ENCODE measurements at regions not wholly inside any gene's neighbourhood (a gene's known extent, or its start where the extent isn't known, plus 50 kb on each side); places are given as distances from the start of the nearest gene placed in this dataset.

DNA sequence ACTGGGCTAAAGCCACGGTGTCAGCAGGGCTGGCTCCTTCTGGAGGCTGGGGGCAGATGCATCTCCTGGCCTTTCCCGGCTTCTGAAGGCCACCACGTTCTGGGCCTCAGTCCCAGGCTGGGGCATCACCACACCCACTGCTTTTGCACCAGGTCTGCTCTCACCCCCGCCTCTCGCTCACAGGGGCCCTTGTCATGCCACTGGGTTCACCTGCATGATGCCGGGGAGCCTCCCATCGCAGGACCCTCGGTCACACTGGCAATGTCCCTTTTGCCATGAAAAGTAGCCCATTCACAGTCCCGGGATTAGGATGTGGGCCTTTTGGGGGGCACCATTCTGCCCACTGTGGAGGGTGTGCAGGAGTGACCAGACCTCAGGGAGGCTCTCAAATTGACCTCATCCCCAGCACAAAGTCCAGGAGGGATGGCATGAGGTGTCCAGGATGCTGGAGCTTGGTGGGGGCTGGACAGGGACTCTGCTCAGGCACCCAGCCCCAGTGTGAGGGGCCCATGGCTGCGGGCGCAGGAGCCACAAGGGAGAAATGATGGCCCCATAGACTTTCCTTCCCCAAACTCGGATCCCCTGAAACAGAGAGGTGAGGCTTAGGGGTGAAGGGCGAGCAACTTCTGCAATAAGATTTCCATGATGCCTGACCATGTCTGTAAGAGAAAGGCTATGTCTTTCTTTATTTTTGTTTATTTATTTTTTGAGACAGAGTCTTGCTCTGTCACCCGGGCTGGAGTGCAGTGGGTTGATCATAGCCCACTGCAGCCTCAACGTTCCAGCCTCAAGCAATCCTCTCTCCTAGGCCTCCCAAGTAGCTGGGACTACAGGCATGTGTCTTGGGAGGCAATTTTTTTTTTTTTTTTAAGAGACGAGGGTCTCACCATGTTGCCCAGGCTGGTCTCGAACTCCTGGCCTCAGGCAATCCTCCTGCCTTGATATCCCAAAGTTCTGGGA lies 189.1 kb downstream of the GOLGA6L6 start:
- BruUV-seq (replicated peaks) = no TSS peak
- Histone ChIP-seq H3K79me2 (ENCODE audit: low read depth) (no peaks in the 10 kb centered on the region), H3K4me1 (replicated peaks; ENCODE audit: insufficient read depth) (no peaks in the 10 kb centered on the region), H2AFZ (no peak overlapping the region), H3K27ac (no peak overlapping the region), H3K4me3 (no peak overlapping the region), H4K20me1 (ENCODE audit: insufficient read depth) (no peaks in the 10 kb centered on the region), H3F3A (ENCODE audit: insufficient read depth, low read depth) (no peaks in the 10 kb centered on the region), H3K9me2 (ENCODE audit: insufficient read depth) (no peaks in the 10 kb centered on the region), H3K4me2 (no peak overlapping the region), H3K36me3 (ENCODE audit: low read depth) (no peaks in the 10 kb centered on the region), H3K9me3 (ENCODE audit: insufficient read depth, low read depth) (no peaks in the 10 kb centered on the region), H3K27me3 (ENCODE audit: insufficient read depth, low read depth) (peaks cover 69% of the 10 kb centered on the region)
- intact Hi-C loops (cut with micrococcal nuclease; ENCODE audit: unreplicated experiment) = no loop called here
- ChIA-PET CTCF (no interaction called here), POLR2A (ENCODE audit: unreplicated experiment) (no interaction called here)
- TF ChIP-seq CTCF (conservative IDR thresholded peaks at IDR 0.05) (no peak), EZH2 (IDR thresholded peaks at IDR 0.05; ENCODE audit: low read depth) (no peak)
- peak in 1 of 2 experiments; percentile 26 for DNase-seq

DNA sequence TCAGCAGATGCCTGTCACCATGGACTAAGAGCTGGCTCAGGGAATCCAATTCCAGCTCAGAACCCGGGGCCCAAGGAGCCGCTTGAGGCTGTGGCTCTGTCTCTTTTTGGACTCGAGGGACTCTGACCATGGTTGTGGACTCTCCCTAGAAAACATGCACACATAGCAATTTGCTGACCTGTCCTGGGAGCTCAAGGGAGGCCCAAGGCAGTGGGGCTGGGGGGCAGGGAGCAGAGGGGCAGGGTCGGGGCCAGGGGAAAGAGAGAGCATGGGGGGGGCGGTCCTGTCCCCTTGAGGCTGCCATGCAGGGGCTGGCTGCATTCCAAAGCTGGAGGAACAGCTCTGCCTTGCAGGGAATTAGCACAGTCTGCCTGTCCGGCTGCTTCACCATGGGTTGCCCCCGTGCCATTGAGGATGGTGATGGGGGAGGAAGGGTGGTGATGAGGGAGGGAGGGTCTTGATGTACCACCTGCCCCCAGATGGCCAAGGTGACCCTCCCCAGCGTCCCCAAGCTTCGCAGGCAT lies 190.1 kb downstream of the GOLGA6L6 start:
- H4K20me1 ChIP-seq (ENCODE audit: insufficient read depth) = no peaks in the 10 kb centered on the region
- H3K4me1 ChIP-seq (replicated peaks; ENCODE audit: insufficient read depth) = no peaks in the 10 kb centered on the region
- H2AFZ ChIP-seq = no peak overlapping the region
- no peak overlapping the region for H3K4me2 ChIP-seq
- no peaks in the 10 kb centered on the region for H3F3A ChIP-seq (ENCODE audit: insufficient read depth, low read depth)
- no peak overlapping the region for H3K27ac ChIP-seq
- ChIA-PET POLR2A (ENCODE audit: unreplicated experiment) (no interaction called here), CTCF (no interaction called here)
- H3K4me3 ChIP-seq = no peak overlapping the region
- H3K9me2 ChIP-seq (ENCODE audit: insufficient read depth) = no peaks in the 10 kb centered on the region
- peak in 1 of 2 experiments; percentile 36 for DNase-seq
- no peaks in the 10 kb centered on the region for H3K36me3 ChIP-seq (ENCODE audit: low read depth)
- H3K27me3 ChIP-seq (ENCODE audit: insufficient read depth, low read depth) = peaks cover 70% of the 10 kb centered on the region
- no peaks in the 10 kb centered on the region for H3K79me2 ChIP-seq (ENCODE audit: low read depth)
- TF ChIP-seq EZH2 (IDR thresholded peaks at IDR 0.05; ENCODE audit: low read depth) (no peak), CTCF (conservative IDR thresholded peaks at IDR 0.05) (no peak)
- no TSS peak for BruUV-seq (replicated peaks)
- H3K9me3 ChIP-seq (ENCODE audit: insufficient read depth, low read depth) = no peaks in the 10 kb centered on the region
- intact Hi-C loops (cut with micrococcal nuclease; ENCODE audit: unreplicated experiment) = no loop called here

- no peak overlapping the region for H3K4me3 ChIP-seq
- H3K4me1 ChIP-seq (replicated peaks; ENCODE audit: insufficient read depth) = no peaks in the 10 kb centered on the region
- no peak for DNase-seq
- no peaks in the 10 kb centered on the region for H3K9me2 ChIP-seq (ENCODE audit: insufficient read depth)
- no TSS peak for BruUV-seq (replicated peaks)
- no peak for TF ChIP-seq EZH2 (IDR thresholded peaks at IDR 0.05; ENCODE audit: low read depth)
- no peak for TF ChIP-seq CTCF (conservative IDR thresholded peaks at IDR 0.05)
- H3K27ac ChIP-seq = no peak overlapping the region
- intact Hi-C loops (cut with micrococcal nuclease; ENCODE audit: unreplicated experiment) = no loop called here
- no peak overlapping the region for H2AFZ ChIP-seq
- CTCF ChIA-PET = no interaction called here
- no peaks in the 10 kb centered on the region for H3K36me3 ChIP-seq (ENCODE audit: low read depth)
- POLR2A ChIA-PET (ENCODE audit: unreplicated experiment) = no interaction called here
- no peak overlapping the region for H3K4me2 ChIP-seq
- H3K27me3 ChIP-seq (ENCODE audit: insufficient read depth, low read depth) = peaks cover 69% of the 10 kb centered on the region
- no peaks in the 10 kb centered on the region for H3K79me2 ChIP-seq (ENCODE audit: low read depth)
- H4K20me1 ChIP-seq (ENCODE audit: insufficient read depth) = no peaks in the 10 kb centered on the region
- H3K9me3 ChIP-seq (ENCODE audit: insufficient read depth, low read depth) = no peaks in the 10 kb centered on the region
- no peaks in the 10 kb centered on the region for H3F3A ChIP-seq (ENCODE audit: insufficient read depth, low read depth)
Measured at GRCh38 chr15:20349774-20350498, 191.7 kb downstream of the GOLGA6L6 start.
